ENCODE measurements at regions not wholly inside any gene's neighbourhood (a gene's known extent, or its start where the extent isn't known, plus 50 kb on each side); places are given as distances from the start of the nearest gene placed in this dataset.

DNA sequence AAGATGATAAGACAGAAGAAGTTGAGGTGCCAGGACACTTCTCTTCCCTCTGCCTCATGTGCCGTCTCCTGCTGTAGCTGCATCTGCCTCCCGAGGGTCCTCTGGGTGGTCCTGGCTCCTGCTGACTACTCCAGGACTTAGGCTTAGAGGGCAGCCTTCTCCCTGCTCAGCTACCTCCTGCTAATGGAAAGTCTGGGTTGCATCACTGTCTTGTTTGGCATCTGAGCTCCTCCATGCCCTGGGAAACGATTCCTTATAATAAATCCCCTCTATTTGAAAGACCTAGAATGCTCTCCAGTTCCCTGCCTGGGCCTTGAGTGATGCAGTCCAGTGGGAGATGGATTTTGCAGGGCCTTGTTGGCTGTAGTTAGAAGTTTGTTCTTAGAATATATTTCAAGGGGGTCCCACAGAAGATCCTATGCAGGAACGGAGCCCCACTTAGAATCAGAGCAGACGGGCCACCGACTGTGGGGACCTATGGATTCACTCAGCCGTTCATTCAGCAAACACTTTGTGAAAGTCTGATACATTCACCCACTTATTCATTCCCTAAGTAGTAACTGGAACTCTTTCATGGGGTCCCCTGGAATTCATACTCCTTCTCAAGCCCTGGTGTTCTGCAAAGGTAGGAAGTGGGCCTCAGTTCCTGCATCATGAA, 269.8 kb upstream of the HDAC4 start:
- CTCF ChIA-PET, result no interaction called here
- DNase-seq (ENCODE audit: unreplicated experiment), result no peak
- H3K9me3 Mint-ChIP-seq (ENCODE audit: unreplicated experiment), result no peaks in the 10 kb centered on the region
- no peaks in the 10 kb centered on the region for H3K36me3 Mint-ChIP-seq (ENCODE audit: insufficient read depth, unreplicated experiment)
- H3K4me1 Mint-ChIP-seq (ENCODE audit: insufficient read depth, unreplicated experiment), result no peaks in the 10 kb centered on the region
- H3K27ac Mint-ChIP-seq (ENCODE audit: low read depth, unreplicated experiment), result no peak overlapping the region
- TF ChIP-seq, protein P1, sequence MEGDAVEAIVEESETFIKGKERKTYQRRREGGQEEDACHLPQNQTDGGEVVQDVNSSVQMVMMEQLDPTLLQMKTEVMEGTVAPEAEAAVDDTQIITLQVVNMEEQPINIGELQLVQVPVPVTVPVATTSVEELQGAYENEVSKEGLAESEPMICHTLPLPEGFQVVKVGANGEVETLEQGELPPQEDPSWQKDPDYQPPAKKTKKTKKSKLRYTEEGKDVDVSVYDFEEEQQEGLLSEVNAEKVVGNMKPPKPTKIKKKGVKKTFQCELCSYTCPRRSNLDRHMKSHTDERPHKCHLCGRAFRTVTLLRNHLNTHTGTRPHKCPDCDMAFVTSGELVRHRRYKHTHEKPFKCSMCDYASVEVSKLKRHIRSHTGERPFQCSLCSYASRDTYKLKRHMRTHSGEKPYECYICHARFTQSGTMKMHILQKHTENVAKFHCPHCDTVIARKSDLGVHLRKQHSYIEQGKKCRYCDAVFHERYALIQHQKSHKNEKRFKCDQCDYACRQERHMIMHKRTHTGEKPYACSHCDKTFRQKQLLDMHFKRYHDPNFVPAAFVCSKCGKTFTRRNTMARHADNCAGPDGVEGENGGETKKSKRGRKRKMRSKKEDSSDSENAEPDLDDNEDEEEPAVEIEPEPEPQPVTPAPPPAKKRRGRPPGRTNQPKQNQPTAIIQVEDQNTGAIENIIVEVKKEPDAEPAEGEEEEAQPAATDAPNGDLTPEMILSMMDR (IDR thresholded peaks at IDR 0.05; ENCODE audit: unreplicated experiment), result no peak
- H3K27me3 Mint-ChIP-seq (ENCODE audit: insufficient read depth, unreplicated experiment), result peaks cover 70% of the 10 kb centered on the region
- H3K4me3 Mint-ChIP-seq (ENCODE audit: unreplicated experiment), result no peak overlapping the region
- no TSS peak for BruUV-seq (replicated peaks)
- intact Hi-C loops (cut with micrococcal nuclease), result no loop called here
- POLR2A ChIA-PET, result interaction anchor here (0.9 kb wide), 1 partner anchor 9 kb away, joined by 4 read pairs; no protein-coding TSS in a partner anchor

DNA sequence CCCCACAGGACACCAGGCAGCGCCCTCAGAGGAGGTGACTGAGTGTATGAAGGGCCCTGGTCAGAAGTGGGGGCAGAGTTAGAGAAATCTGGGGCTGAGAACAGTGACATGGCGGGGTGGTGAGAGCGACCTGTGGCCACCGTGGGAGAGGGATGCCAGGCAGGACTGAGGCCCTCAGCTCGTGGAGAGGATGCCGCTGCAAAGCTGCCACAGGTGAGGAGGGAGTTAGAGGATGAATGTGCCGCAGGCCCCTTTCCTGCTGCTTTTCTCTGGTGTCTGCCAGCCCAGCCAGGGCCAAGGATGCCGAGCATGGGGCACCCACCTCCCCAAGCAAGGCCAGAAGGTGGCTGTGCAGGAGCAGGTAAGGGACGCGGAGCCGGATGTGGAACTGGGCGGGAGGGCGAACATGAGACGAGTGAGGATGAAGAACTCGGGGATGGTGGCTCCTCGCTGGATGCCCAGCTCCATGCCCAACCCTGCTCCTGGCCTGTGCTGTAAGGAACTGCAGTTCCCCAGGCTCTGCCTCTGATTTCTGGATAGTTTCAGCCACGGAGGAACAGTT, 269.2 kb upstream of the HDAC4 start:
- H3K9me3 Mint-ChIP-seq (ENCODE audit: unreplicated experiment), result no peaks in the 10 kb centered on the region
- TF ChIP-seq, protein P1 (IDR thresholded peaks at IDR 0.05; ENCODE audit: unreplicated experiment), result no peak
- intact Hi-C loops (cut with micrococcal nuclease), result loop anchor here (10.0 kb wide), 1 partner anchor 405 kb away; no protein-coding TSS in a partner anchor
- ChIA-PET CTCF (no interaction called here), POLR2A (interaction anchor here (0.9 kb wide), 1 partner anchor 9 kb away, joined by 4 read pairs; no protein-coding TSS in a partner anchor)
- no peaks in the 10 kb centered on the region for H3K4me1 Mint-ChIP-seq (ENCODE audit: insufficient read depth, unreplicated experiment)
- DNase-seq (ENCODE audit: unreplicated experiment), result no peak
- no peak overlapping the region for H3K4me3 Mint-ChIP-seq (ENCODE audit: unreplicated experiment)
- H3K36me3 Mint-ChIP-seq (ENCODE audit: insufficient read depth, unreplicated experiment), result no peaks in the 10 kb centered on the region
- no TSS peak for BruUV-seq (replicated peaks)
- H3K27ac Mint-ChIP-seq (ENCODE audit: low read depth, unreplicated experiment), result no peak overlapping the region
- peaks cover 67% of the 10 kb centered on the region for H3K27me3 Mint-ChIP-seq (ENCODE audit: insufficient read depth, unreplicated experiment)

DNA sequence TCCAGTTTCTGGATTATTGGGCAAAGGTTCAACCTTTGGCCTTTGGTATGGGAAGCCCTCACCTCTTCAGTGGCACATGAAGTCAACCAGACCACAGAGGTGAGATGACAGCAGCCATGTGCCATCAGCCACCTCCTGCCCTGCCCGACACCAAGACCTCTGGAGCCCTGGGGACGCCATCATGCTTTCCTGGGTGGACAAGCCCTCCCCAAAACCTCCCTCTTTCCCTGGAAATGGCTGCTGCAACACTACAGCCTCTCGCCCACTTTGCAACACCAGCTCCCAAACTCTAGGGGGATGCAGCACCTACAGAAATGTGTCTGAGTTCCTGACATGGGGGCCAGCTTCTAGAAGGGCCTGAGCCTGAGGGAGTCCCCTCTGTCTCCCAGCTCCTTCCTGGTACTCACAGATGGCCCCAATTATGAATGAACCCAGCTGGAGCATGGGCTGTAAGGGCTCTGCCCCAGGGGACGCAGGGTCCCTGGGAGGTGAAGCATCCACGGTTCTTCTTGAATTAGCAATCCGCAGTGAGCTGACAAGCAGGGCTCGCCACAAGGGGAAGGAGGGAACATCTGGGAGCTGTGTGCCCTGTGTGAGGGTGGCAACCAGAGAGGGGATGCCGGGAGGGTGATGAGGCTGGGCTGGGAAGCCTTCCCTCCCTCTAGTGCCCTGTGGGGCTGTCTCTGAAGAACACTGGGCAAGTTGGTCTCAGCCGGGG, 268.5 kb upstream of the HDAC4 start:
- Mint-ChIP-seq H3K4me1 (ENCODE audit: insufficient read depth, unreplicated experiment) (no peaks in the 10 kb centered on the region), H3K27ac (ENCODE audit: low read depth, unreplicated experiment) (no peak overlapping the region), H3K4me3 (ENCODE audit: unreplicated experiment) (no peak overlapping the region), H3K36me3 (ENCODE audit: insufficient read depth, unreplicated experiment) (no peaks in the 10 kb centered on the region), H3K9me3 (ENCODE audit: unreplicated experiment) (no peaks in the 10 kb centered on the region), H3K27me3 (ENCODE audit: insufficient read depth, unreplicated experiment) (peaks cover 61% of the 10 kb centered on the region)
- no peak for DNase-seq (ENCODE audit: unreplicated experiment)
- no TSS peak for BruUV-seq (replicated peaks)
- ChIA-PET CTCF (no interaction called here), POLR2A (interaction anchor here (0.9 kb wide), 1 partner anchor 10 kb away, joined by 4 read pairs; no protein-coding TSS in a partner anchor)
- TF ChIP-seq, protein P1 (IDR thresholded peaks at IDR 0.05; ENCODE audit: unreplicated experiment), result no peak
- intact Hi-C loops (cut with micrococcal nuclease), result loop anchor here (10.0 kb wide), 1 partner anchor 405 kb away; no protein-coding TSS in a partner anchor

DNA sequence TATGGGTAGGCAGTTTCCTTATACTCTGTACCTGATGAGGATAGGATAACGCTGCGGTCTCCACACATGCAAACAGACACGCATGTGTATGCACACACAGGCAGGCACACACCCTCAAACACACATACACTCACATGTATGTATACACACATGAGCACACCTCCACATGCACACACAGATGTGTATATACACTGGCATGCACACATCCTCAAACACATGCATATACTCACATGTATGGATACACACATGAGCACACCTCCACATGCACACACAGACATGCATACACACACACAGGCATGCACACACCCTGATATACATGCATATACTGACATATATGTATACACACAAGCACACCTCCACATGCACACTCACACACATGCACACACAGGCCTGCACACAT, 267.8 kb upstream of the HDAC4 start:
- BruUV-seq (replicated peaks), result no TSS peak

More for the DNA sequence above, 267.8 kb upstream of the HDAC4 start:
- TF ChIP-seq, protein P1 (IDR thresholded peaks at IDR 0.05; ENCODE audit: unreplicated experiment), result no peak
- H3K27ac Mint-ChIP-seq (ENCODE audit: low read depth, unreplicated experiment), result no peak overlapping the region
- no peaks in the 10 kb centered on the region for H3K9me3 Mint-ChIP-seq (ENCODE audit: unreplicated experiment)
- no peak overlapping the region for H3K4me3 Mint-ChIP-seq (ENCODE audit: unreplicated experiment)
- POLR2A ChIA-PET, result no interaction called here
- intact Hi-C loops (cut with micrococcal nuclease), result loop anchor here (10.0 kb wide), 1 partner anchor 404 kb away; no protein-coding TSS in a partner anchor
- H3K4me1 Mint-ChIP-seq (ENCODE audit: insufficient read depth, unreplicated experiment), result no peaks in the 10 kb centered on the region
- CTCF ChIA-PET, result no interaction called here
- DNase-seq (ENCODE audit: unreplicated experiment), result no peak
- H3K36me3 Mint-ChIP-seq (ENCODE audit: insufficient read depth, unreplicated experiment), result no peaks in the 10 kb centered on the region
- H3K27me3 Mint-ChIP-seq (ENCODE audit: insufficient read depth, unreplicated experiment), result peaks cover 57% of the 10 kb centered on the region

Measured in MCF 10A (cell line).